ENCODE measurements at regions not wholly inside any gene's neighbourhood (a gene's known extent, or its start where the extent isn't known, plus 50 kb on each side); places are given as distances from the start of the nearest gene placed in this dataset.

DNA sequence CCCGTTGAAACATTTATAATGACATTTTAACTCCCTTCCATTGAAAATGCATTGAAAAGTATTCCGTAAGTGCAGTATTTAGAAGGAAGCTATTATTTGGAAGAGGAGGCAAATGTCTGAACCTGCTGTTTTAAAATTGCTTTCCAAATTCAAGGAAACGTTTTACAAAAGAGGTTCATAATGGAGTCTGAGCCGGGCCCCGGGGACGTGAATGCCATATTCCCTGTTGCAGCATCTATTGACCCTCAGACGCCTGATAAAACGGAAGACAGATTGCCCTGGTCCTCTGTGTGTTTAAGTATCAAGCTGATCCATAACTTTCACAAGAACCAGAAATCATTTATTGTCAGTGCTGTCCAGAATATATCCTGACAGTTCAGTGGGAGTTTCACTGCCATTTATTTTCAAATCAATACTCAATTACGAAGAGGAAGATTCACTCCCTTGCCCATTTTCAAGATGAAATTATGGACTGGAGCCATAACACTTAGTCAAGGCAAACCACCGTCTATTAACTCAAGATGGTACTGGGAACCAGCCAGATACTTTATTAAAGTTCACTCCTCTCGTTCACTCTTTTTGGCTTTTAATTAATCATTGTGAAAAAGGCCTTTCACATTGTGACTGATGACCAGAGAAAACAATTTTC is 435.7 kb upstream of the PFKP start:
- TF ChIP-seq POLR2A (IDR thresholded peaks at IDR 0.05) = no peak
- TF ChIP-seq, protein P1, sequence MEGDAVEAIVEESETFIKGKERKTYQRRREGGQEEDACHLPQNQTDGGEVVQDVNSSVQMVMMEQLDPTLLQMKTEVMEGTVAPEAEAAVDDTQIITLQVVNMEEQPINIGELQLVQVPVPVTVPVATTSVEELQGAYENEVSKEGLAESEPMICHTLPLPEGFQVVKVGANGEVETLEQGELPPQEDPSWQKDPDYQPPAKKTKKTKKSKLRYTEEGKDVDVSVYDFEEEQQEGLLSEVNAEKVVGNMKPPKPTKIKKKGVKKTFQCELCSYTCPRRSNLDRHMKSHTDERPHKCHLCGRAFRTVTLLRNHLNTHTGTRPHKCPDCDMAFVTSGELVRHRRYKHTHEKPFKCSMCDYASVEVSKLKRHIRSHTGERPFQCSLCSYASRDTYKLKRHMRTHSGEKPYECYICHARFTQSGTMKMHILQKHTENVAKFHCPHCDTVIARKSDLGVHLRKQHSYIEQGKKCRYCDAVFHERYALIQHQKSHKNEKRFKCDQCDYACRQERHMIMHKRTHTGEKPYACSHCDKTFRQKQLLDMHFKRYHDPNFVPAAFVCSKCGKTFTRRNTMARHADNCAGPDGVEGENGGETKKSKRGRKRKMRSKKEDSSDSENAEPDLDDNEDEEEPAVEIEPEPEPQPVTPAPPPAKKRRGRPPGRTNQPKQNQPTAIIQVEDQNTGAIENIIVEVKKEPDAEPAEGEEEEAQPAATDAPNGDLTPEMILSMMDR (IDR thresholded peaks at IDR 0.05) = no peak
